Activated CD8-positive, alpha-beta T cell treated with anti-CD3 and anti-CD28 coated beads, Interleukin-2, amount 10 ng/mL, durations not matched to agents 7 days and 5 days (primary cell): ENCODE measurements at regions not wholly inside any gene's neighbourhood (a gene's known extent, or its start where the extent isn't known, plus 50 kb on each side); places are given as distances from the start of the nearest gene placed in this dataset.

ENCODE experiments used
- ATAC-seq: fragments of 150-1000 bp; cut with Tn5 transposase; one replicate; pipeline ENCODE4 v1.10.0; 2021; ENCODE audit warnings: moderate library complexity
- CTCF ChIA-PET: fragments of 350-600 bp; sonication (Branson Sonifier 250); formaldehyde crosslinking; loops from one replicate; lab custom pipeline; 2021; ENCODE audit warnings: antibody characterized with exemption; lab: Charles Lee
- POLR2A ChIA-PET: fragments of 350-600 bp; sonication (Branson Sonifier 250); formaldehyde crosslinking; loops from one replicate; lab custom pipeline; 2021; ENCODE audit warnings: antibody characterized with exemption; lab: Charles Lee
- DNase-seq: peaks from one replicate; pipeline ENCODE4 v3.0.0-alpha.2; 2020
- H3K27ac Mint-ChIP-seq: one replicate; pipeline ENCODE4 v1.8.0; 2021; ENCODE audit warnings: mild to moderate bottlenecking, mixed read lengths
- H3K27me3 Mint-ChIP-seq: one replicate; pipeline ENCODE4 v1.8.0; 2021; ENCODE audit warnings: low read depth, mixed read lengths
- H3K36me3 Mint-ChIP-seq: one replicate; pipeline ENCODE4 v1.8.0; 2021; ENCODE audit warnings: low read depth, mixed read lengths
- H3K4me1 Mint-ChIP-seq: one replicate; pipeline ENCODE4 v1.8.0; 2021; ENCODE audit warnings: low read depth, mixed read lengths
- H3K4me3 Mint-ChIP-seq: one replicate; pipeline ENCODE4 v1.8.0; 2021; ENCODE audit warnings: mild to moderate bottlenecking, mixed read lengths
- H3K9me3 Mint-ChIP-seq: one replicate; pipeline ENCODE4 v1.8.0; 2022; ENCODE audit warnings: mixed read lengths; ENCODE audit not compliant: insufficient read depth

- POLR2A ChIA-PET, result no interaction called here
- ATAC-seq, result no peak
- DNase-seq, result no peak
- CTCF ChIA-PET, result no interaction called here
- Mint-ChIP-seq H3K4me1 (peaks cover 4% of the 10 kb centered on the region), H3K36me3 (peaks cover 8% of the 10 kb centered on the region), H3K4me3 (no peak overlapping the region), H3K27me3 (peaks cover 10% of the 10 kb centered on the region), H3K27ac (no peak overlapping the region), H3K9me3 (no peaks in the 10 kb centered on the region)
Measured at GRCh38 chr12:4074129-4074528, 199.4 kb upstream of the CCND2 start.

- ATAC-seq, result no peak
- H3K27ac Mint-ChIP-seq, result peak overlapping the region; percentile 36
- ChIA-PET POLR2A (no interaction called here), CTCF (no interaction called here)
- no peak overlapping the region for H3K4me3 Mint-ChIP-seq
- H3K27me3 Mint-ChIP-seq, result no peaks in the 10 kb centered on the region
- H3K36me3 Mint-ChIP-seq, result no peaks in the 10 kb centered on the region
- H3K9me3 Mint-ChIP-seq, result no peaks in the 10 kb centered on the region
- no peak for DNase-seq
- H3K4me1 Mint-ChIP-seq, result peaks cover 4% of the 10 kb centered on the region
Measured at GRCh38 chr12:4069670-4070010, 196.4 kb upstream of the PARP11 start.

GRCh38 chr12:4068981-4069669 is 195.9 kb upstream of the PARP11 start:
- H3K36me3 Mint-ChIP-seq, result no peaks in the 10 kb centered on the region
- DNase-seq (no peak), ATAC-seq (no peak)
- POLR2A ChIA-PET, result no interaction called here
- CTCF ChIA-PET, result interaction anchor here (1.1 kb wide), 1 partner anchor 39 kb away, joined by 3 read pairs; no protein-coding TSS in a partner anchor
- no peaks in the 10 kb centered on the region for H3K27me3 Mint-ChIP-seq
- no peak overlapping the region for H3K27ac Mint-ChIP-seq
- H3K4me1 Mint-ChIP-seq, result peaks cover 4% of the 10 kb centered on the region
- H3K9me3 Mint-ChIP-seq, result no peaks in the 10 kb centered on the region
- H3K4me3 Mint-ChIP-seq, result no peak overlapping the region

- Mint-ChIP-seq H3K36me3 (no peaks in the 10 kb centered on the region), H3K27ac (no peak overlapping the region), H3K9me3 (no peaks in the 10 kb centered on the region), H3K4me3 (no peak overlapping the region), H3K4me1 (no peaks in the 10 kb centered on the region), H3K27me3 (peaks cover 3% of the 10 kb centered on the region)
- POLR2A ChIA-PET, result no interaction called here
- DNase-seq (no peak), ATAC-seq (no peak)
- CTCF ChIA-PET, result no interaction called here
Measured at GRCh38 chr12:4064008-4064407, 190.8 kb upstream of the PARP11 start.

GRCh38 chr12:4059898-4060568 is 186.8 kb upstream of the PARP11 start:
- H3K27me3 Mint-ChIP-seq, result peaks cover 5% of the 10 kb centered on the region
- no peak for ATAC-seq
- DNase-seq, result no peak
- no peaks in the 10 kb centered on the region for H3K36me3 Mint-ChIP-seq
- no peak overlapping the region for H3K27ac Mint-ChIP-seq
- no peaks in the 10 kb centered on the region for H3K9me3 Mint-ChIP-seq
- no peak overlapping the region for H3K4me3 Mint-ChIP-seq
- ChIA-PET POLR2A (no interaction called here), CTCF (no interaction called here)
- H3K4me1 Mint-ChIP-seq, result peaks cover 13% of the 10 kb centered on the region

- ATAC-seq (no peak), DNase-seq (no peak)
- Mint-ChIP-seq H3K36me3 (no peaks in the 10 kb centered on the region), H3K9me3 (no peaks in the 10 kb centered on the region), H3K27me3 (peaks cover 2% of the 10 kb centered on the region), H3K27ac (peak overlapping the region; percentile 41), H3K4me1 (peaks cover 16% of the 10 kb centered on the region), H3K4me3 (no peak overlapping the region)
- CTCF ChIA-PET, result interaction anchor here (0.6 to 1.9 kb wide), 3 partner anchors 19 to 220 kb away, joined by 3 to 6 read pairs (median 4); no protein-coding TSS in a partner anchor
- POLR2A ChIA-PET, result no interaction called here
Measured at GRCh38 chr12:4056910-4057845, 184.0 kb upstream of the PARP11 start.

- H3K9me3 Mint-ChIP-seq, result no peaks in the 10 kb centered on the region
- CTCF ChIA-PET, result no interaction called here
Measured at GRCh38 chr12:4054630-4055029, 181.4 kb upstream of the PARP11 start.

GRCh38 chr12:4052691-4053090 is 179.5 kb upstream of the PARP11 start:
- H3K9me3 Mint-ChIP-seq, result no peaks in the 10 kb centered on the region
- no peak for DNase-seq
- no peak overlapping the region for H3K4me3 Mint-ChIP-seq
- peaks cover 5% of the 10 kb centered on the region for H3K27me3 Mint-ChIP-seq
- CTCF ChIA-PET, result no interaction called here
- ATAC-seq, result no peak
- no peak overlapping the region for H3K27ac Mint-ChIP-seq
- H3K4me1 Mint-ChIP-seq, result peaks cover 18% of the 10 kb centered on the region
- POLR2A ChIA-PET, result interaction anchor here (0.8 kb wide), 1 partner anchor 169 kb away, joined by 3 read pairs; no protein-coding TSS in a partner anchor
- H3K36me3 Mint-ChIP-seq, result no peaks in the 10 kb centered on the region

More at GRCh38 chr12:4054630-4055029, 181.4 kb upstream of the PARP11 start:
- Mint-ChIP-seq H3K27ac (no peak overlapping the region), H3K36me3 (no peaks in the 10 kb centered on the region), H3K4me1 (peaks cover 24% of the 10 kb centered on the region), H3K27me3 (peaks cover 6% of the 10 kb centered on the region), H3K4me3 (no peak overlapping the region)
- no peak for DNase-seq
- no peak for ATAC-seq
- POLR2A ChIA-PET, result no interaction called here

DNA sequence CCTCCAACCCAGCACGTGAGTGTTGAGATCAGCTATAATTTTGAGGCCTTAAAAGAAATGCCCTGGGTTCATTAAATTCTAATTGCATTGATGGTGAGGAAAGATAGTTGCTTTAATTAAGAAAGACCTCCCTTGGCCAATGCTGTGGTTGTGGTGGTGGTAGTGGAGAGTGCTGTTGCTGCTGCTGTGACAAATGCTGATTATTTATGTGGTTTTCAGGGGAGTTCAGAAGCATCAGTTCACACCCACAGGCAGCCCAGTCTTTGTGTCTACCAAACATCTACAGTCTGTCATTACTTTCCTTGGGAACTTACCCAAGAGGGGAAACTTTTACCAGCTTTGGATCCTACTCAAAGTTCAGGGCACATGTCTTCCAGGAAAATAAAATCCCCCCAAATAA is 178.4 kb upstream of the PARP11 start:
- Mint-ChIP-seq H3K4me1 (peaks cover 11% of the 10 kb centered on the region), H3K27me3 (peaks cover 7% of the 10 kb centered on the region), H3K27ac (no peak overlapping the region), H3K9me3 (no peaks in the 10 kb centered on the region), H3K36me3 (no peaks in the 10 kb centered on the region), H3K4me3 (no peak overlapping the region)
- ATAC-seq (no peak), DNase-seq (no peak)
- POLR2A ChIA-PET, result no interaction called here
- CTCF ChIA-PET, result no interaction called here

DNA sequence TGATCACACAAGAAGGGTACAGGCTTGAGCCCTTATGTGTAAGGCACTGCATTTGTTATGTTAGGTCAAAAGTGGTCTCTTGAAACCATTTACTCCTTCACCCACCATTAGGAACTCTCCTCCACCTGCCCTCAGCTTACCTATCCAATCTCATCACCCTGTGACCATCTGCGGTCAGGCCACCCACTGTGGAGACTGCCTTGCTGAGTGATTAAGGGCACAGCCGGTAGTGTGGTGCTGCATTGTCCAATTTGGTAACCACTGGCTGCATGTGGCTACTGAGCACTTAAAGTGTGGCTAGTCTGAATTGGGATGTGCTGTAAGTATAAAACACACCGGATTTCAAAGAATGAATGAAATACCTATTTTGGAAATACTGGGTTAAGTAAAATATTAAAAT is 177.1 kb upstream of the PARP11 start:
- Mint-ChIP-seq H3K27me3 (peaks cover 12% of the 10 kb centered on the region), H3K36me3 (no peaks in the 10 kb centered on the region), H3K4me1 (peaks cover 11% of the 10 kb centered on the region), H3K27ac (no peak overlapping the region), H3K4me3 (no peak overlapping the region), H3K9me3 (no peaks in the 10 kb centered on the region)
- CTCF ChIA-PET, result interaction anchor here (1.7 kb wide), 1 partner anchor 12 kb away, joined by 5 read pairs; no protein-coding TSS in a partner anchor
- POLR2A ChIA-PET, result no interaction called here
- ATAC-seq (no peak), DNase-seq (no peak)

DNA sequence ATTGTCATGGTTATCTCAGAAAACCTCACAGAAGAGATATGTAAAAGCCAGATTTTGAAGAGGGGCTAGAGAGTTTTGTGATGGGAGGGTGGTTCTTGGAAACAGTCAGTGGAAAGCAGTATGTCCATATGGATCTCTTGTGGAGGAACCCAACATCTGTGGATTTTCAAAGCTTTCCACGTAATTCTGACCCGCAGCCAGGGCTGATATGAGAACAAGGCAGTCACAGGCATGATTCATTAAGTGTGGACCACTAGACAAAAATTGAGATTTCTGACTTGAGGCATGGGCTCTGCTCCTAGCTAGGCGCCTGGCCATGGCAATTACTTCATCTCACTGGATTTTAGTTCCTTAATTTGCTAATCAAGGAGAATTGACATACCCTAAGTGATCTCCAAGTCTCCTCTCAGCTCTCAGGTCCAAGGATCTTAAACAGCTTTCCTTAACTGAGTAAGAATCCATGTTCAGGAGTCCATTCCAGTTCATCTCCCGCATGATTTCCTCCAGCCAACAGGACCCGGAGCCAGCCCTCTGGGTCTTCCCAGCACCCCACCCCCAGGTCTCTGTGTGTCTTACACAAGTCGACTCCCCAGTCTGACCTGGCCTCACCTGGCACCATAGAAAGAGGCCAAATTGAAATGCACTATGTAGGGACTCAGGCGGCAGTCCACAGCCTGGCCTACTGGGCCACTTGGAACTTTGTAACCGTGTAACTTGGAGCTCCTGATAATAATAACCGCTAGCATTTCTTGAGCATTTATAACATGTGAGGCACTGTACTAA is 176.3 kb upstream of the PARP11 start:
- Mint-ChIP-seq H3K4me3 (no peak overlapping the region), H3K9me3 (no peaks in the 10 kb centered on the region), H3K4me1 (peaks cover 11% of the 10 kb centered on the region), H3K27me3 (peaks cover 12% of the 10 kb centered on the region), H3K36me3 (no peaks in the 10 kb centered on the region), H3K27ac (no peak overlapping the region)
- DNase-seq, result no peak
- ATAC-seq, result no peak
- ChIA-PET CTCF (interaction anchor here (1.7 kb wide), 1 partner anchor 11 kb away, joined by 5 read pairs; no protein-coding TSS in a partner anchor), POLR2A (no interaction called here)
